ENCODE measurements at regions not wholly inside any gene's neighbourhood (a gene's known extent, or its start where the extent isn't known, plus 50 kb on each side); places are given as distances from the start of the nearest gene placed in this dataset.

DNA sequence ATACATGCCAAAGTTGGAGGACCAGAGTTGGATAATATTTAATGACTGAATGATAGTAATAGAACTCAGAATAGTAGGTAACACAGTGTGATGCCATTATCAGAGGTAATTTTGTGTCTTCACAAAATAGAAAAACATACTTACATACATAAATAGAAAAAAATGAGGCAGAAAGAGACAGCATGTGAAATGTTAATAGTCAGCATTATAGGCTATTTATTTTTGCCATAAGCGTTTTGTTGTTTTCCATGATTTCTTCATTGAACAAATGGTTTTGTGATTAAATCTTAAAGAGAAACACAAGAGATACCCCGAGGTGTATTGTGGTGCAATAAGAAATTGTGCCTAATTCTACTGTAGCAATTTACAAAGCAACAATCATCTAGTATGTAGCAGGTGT, 626.3 kb downstream of the KCNJ2 start:
- TF ChIP-seq POLR2A (IDR thresholded peaks at IDR 0.05): no peak
- TF ChIP-seq, protein P1, sequence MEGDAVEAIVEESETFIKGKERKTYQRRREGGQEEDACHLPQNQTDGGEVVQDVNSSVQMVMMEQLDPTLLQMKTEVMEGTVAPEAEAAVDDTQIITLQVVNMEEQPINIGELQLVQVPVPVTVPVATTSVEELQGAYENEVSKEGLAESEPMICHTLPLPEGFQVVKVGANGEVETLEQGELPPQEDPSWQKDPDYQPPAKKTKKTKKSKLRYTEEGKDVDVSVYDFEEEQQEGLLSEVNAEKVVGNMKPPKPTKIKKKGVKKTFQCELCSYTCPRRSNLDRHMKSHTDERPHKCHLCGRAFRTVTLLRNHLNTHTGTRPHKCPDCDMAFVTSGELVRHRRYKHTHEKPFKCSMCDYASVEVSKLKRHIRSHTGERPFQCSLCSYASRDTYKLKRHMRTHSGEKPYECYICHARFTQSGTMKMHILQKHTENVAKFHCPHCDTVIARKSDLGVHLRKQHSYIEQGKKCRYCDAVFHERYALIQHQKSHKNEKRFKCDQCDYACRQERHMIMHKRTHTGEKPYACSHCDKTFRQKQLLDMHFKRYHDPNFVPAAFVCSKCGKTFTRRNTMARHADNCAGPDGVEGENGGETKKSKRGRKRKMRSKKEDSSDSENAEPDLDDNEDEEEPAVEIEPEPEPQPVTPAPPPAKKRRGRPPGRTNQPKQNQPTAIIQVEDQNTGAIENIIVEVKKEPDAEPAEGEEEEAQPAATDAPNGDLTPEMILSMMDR (IDR thresholded peaks at IDR 0.05): no peak
